GM23338 (cell line): ENCODE measurements at regions not wholly inside any gene's neighbourhood (a gene's known extent, or its start where the extent isn't known, plus 50 kb on each side); places are given as distances from the start of the nearest gene placed in this dataset.

Experiments
- CREB1 ChIP-seq: fragments of 250-450 bp; sonication (Bioruptor Pico); IDR thresholded peaks from 2 replicates; pipeline ENCODE4 v1.5.0; 2020; ENCODE audit warnings: low read depth, mild to moderate bottlenecking, moderate library complexity
- EZH2 ChIP-seq: fragments of 200-600 bp; sonication (generic); IDR thresholded peaks from one replicate; pipeline ENCODE4 v1.8.0; 2017; ENCODE audit warnings: antibody characterized with exemption, mild to moderate bottlenecking, low read depth; ENCODE audit not compliant: unreplicated experiment
- EZH2phosphoT487 ChIP-seq: fragments of 200-600 bp; sonication (generic); IDR thresholded peaks from one replicate; pipeline ENCODE4 v1.8.1; 2018; ENCODE audit warnings: antibody characterized with exemption; ENCODE audit not compliant: unreplicated experiment
- JUNB ChIP-seq: IDR thresholded peaks from one replicate; pipeline ENCODE4 v1.6.1; 2016; ENCODE audit warnings: antibody characterized with exemption; ENCODE audit not compliant: unreplicated experiment
- NANOG ChIP-seq: IDR thresholded peaks from 2 replicates; pipeline ENCODE4 v1.6.1; 2016; ENCODE audit warnings: antibody characterized with exemption, borderline replicate concordance
- POLR2AphosphoS5 ChIP-seq: IDR thresholded peaks from 2 replicates; pipeline ENCODE4 v1.6.1; 2016; ENCODE audit warnings: antibody characterized with exemption, low read depth
- STAT1 ChIP-seq: IDR thresholded peaks from one replicate; pipeline ENCODE4 v1.6.1; 2016; ENCODE audit warnings: antibody characterized with exemption; ENCODE audit not compliant: unreplicated experiment
- ZNF114 ChIP-seq: fragments of 250-450 bp; sonication (Bioruptor Pico); IDR thresholded peaks from 2 replicates; pipeline ENCODE4 v1.5.0; 2020; ENCODE audit warnings: mild to moderate bottlenecking, moderate library complexity
- ZNF331 ChIP-seq: fragments of 250-450 bp; sonication (Bioruptor Pico); IDR thresholded peaks from 2 replicates; pipeline ENCODE4 v1.5.0; 2020; ENCODE audit warnings: low read depth, mild to moderate bottlenecking, moderate library complexity
- TF ChIP-seq, protein P1 (sequence below), 2 experiments: fragments of 200-600 bp in 1 of 2; sonication (generic) in 1 of 2; conservative IDR thresholded peaks; 2 replicates each; pipeline versions ENCODE4 v1.5.1 to v1.6.1; 2016 to 2017; ENCODE audit warnings: antibody characterized with exemption in 2 of 2, low read depth in 2 of 2, mild to moderate bottlenecking in 2 of 2, moderate library complexity in 1 of 2
- TF ChIP-seq, protein P2 (sequence below): IDR thresholded peaks from one replicate; pipeline ENCODE4 v1.6.1; 2018; ENCODE audit warnings: antibody characterized with exemption; ENCODE audit not compliant: unreplicated experiment
- TF ChIP-seq, protein P3 (sequence below): fragments of 250-450 bp; sonication (Bioruptor Pico); IDR thresholded peaks from 2 replicates; pipeline ENCODE4 v1.5.0; 2020; ENCODE audit warnings: mild to moderate bottlenecking, moderate library complexity
- TF ChIP-seq, protein P4 (sequence below): IDR thresholded peaks from 2 replicates; pipeline ENCODE4 v1.6.1; 2016; ENCODE audit warnings: antibody characterized with exemption

DNA sequence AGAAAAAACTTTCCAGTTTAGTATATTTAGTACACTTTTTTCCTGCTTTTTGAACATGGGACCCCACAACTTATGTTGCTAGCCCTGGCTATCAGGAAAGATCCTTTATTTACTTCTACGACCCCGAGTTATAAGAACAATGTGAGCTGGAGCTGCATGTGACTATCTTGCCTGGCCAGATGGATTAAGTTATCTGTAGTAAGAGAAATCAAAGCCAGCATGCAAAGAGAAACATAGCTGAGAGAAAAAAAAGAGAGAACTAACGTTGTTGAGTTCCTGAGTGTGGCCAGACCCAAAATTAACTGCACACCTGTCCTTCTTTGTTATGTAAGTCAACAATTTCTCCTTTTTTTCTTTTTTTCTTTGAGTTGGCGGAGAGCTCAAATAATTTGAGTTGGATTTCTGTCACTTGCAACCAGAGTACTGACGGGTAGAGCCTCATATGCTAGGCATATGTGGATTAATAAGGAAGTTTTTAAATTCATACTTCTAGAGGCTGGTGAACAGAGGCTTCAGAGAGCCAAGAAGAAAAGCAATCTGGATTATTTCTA is 219.5 kb downstream of the HACE1 start:
- TF ChIP-seq, protein P1, sequence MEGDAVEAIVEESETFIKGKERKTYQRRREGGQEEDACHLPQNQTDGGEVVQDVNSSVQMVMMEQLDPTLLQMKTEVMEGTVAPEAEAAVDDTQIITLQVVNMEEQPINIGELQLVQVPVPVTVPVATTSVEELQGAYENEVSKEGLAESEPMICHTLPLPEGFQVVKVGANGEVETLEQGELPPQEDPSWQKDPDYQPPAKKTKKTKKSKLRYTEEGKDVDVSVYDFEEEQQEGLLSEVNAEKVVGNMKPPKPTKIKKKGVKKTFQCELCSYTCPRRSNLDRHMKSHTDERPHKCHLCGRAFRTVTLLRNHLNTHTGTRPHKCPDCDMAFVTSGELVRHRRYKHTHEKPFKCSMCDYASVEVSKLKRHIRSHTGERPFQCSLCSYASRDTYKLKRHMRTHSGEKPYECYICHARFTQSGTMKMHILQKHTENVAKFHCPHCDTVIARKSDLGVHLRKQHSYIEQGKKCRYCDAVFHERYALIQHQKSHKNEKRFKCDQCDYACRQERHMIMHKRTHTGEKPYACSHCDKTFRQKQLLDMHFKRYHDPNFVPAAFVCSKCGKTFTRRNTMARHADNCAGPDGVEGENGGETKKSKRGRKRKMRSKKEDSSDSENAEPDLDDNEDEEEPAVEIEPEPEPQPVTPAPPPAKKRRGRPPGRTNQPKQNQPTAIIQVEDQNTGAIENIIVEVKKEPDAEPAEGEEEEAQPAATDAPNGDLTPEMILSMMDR (conservative IDR thresholded peaks at IDR 0.05; ENCODE audit: low read depth in 2 of 2) = no peak
- no peak for TF ChIP-seq EZH2phosphoT487
- TF ChIP-seq, protein P2, sequence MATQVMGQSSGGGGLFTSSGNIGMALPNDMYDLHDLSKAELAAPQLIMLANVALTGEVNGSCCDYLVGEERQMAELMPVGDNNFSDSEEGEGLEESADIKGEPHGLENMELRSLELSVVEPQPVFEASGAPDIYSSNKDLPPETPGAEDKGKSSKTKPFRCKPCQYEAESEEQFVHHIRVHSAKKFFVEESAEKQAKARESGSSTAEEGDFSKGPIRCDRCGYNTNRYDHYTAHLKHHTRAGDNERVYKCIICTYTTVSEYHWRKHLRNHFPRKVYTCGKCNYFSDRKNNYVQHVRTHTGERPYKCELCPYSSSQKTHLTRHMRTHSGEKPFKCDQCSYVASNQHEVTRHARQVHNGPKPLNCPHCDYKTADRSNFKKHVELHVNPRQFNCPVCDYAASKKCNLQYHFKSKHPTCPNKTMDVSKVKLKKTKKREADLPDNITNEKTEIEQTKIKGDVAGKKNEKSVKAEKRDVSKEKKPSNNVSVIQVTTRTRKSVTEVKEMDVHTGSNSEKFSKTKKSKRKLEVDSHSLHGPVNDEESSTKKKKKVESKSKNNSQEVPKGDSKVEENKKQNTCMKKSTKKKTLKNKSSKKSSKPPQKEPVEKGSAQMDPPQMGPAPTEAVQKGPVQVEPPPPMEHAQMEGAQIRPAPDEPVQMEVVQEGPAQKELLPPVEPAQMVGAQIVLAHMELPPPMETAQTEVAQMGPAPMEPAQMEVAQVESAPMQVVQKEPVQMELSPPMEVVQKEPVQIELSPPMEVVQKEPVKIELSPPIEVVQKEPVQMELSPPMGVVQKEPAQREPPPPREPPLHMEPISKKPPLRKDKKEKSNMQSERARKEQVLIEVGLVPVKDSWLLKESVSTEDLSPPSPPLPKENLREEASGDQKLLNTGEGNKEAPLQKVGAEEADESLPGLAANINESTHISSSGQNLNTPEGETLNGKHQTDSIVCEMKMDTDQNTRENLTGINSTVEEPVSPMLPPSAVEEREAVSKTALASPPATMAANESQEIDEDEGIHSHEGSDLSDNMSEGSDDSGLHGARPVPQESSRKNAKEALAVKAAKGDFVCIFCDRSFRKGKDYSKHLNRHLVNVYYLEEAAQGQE = no peak
- TF ChIP-seq NANOG = no peak
- TF ChIP-seq, protein P3, sequence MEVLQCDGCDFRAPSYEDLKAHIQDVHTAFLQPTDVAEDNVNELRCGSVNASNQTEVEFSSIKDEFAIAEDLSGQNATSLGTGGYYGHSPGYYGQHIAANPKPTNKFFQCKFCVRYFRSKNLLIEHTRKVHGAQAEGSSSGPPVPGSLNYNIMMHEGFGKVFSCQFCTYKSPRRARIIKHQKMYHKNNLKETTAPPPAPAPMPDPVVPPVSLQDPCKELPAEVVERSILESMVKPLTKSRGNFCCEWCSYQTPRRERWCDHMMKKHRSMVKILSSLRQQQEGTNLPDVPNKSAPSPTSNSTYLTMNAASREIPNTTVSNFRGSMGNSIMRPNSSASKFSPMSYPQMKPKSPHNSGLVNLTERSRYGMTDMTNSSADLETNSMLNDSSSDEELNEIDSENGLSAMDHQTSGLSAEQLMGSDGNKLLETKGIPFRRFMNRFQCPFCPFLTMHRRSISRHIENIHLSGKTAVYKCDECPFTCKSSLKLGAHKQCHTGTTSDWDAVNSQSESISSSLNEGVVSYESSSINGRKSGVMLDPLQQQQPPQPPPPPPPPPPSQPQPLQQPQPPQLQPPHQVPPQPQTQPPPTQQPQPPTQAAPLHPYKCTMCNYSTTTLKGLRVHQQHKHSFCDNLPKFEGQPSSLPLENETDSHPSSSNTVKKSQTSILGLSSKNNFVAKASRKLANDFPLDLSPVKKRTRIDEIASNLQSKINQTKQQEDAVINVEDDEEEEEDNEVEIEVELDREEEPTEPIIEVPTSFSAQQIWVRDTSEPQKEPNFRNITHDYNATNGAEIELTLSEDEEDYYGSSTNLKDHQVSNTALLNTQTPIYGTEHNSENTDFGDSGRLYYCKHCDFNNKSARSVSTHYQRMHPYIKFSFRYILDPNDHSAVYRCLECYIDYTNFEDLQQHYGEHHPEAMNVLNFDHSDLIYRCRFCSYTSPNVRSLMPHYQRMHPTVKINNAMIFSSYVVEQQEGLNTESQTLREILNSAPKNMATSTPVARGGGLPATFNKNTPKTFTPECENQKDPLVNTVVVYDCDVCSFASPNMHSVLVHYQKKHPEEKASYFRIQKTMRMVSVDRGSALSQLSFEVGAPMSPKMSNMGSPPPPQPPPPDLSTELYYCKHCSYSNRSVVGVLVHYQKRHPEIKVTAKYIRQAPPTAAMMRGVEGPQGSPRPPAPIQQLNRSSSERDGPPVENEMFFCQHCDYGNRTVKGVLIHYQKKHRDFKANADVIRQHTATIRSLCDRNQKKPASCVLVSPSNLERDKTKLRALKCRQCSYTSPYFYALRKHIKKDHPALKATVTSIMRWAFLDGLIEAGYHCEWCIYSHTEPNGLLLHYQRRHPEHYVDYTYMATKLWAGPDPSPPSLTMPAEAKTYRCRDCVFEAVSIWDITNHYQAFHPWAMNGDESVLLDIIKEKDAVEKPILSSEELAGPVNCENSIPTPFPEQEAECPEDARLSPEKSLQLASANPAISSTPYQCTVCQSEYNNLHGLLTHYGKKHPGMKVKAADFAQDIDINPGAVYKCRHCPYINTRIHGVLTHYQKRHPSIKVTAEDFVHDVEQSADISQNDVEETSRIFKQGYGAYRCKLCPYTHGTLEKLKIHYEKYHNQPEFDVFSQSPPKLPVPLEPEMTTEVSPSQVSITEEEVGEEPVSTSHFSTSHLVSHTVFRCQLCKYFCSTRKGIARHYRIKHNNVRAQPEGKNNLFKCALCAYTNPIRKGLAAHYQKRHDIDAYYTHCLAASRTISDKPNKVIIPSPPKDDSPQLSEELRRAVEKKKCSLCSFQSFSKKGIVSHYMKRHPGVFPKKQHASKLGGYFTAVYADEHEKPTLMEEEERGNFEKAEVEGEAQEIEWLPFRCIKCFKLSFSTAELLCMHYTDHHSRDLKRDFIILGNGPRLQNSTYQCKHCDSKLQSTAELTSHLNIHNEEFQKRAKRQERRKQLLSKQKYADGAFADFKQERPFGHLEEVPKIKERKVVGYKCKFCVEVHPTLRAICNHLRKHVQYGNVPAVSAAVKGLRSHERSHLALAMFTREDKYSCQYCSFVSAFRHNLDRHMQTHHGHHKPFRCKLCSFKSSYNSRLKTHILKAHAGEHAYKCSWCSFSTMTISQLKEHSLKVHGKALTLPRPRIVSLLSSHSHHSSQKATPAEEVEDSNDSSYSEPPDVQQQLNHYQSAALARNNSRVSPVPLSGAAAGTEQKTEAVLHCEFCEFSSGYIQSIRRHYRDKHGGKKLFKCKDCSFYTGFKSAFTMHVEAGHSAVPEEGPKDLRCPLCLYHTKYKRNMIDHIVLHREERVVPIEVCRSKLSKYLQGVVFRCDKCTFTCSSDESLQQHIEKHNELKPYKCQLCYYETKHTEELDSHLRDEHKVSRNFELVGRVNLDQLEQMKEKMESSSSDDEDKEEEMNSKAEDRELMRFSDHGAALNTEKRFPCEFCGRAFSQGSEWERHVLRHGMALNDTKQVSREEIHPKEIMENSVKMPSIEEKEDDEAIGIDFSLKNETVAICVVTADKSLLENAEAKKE (CRISPR knock-in tag) = no peak
- TF ChIP-seq EZH2 = no peak
- TF ChIP-seq POLR2AphosphoS5 = no peak
- TF ChIP-seq, protein P4, sequence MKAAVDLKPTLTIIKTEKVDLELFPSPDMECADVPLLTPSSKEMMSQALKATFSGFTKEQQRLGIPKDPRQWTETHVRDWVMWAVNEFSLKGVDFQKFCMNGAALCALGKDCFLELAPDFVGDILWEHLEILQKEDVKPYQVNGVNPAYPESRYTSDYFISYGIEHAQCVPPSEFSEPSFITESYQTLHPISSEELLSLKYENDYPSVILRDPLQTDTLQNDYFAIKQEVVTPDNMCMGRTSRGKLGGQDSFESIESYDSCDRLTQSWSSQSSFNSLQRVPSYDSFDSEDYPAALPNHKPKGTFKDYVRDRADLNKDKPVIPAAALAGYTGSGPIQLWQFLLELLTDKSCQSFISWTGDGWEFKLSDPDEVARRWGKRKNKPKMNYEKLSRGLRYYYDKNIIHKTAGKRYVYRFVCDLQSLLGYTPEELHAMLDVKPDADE = no peak
- no peak for TF ChIP-seq CREB1 (CRISPR knock-in tag)
- no peak for TF ChIP-seq JUNB
- TF ChIP-seq STAT1 = no peak
- TF ChIP-seq ZNF331 = no peak
- TF ChIP-seq ZNF114 = no peak
